ENCODE measurements at regions not wholly inside any gene's neighbourhood (a gene's known extent, or its start where the extent isn't known, plus 50 kb on each side); places are given as distances from the start of the nearest gene placed in this dataset.

DNA sequence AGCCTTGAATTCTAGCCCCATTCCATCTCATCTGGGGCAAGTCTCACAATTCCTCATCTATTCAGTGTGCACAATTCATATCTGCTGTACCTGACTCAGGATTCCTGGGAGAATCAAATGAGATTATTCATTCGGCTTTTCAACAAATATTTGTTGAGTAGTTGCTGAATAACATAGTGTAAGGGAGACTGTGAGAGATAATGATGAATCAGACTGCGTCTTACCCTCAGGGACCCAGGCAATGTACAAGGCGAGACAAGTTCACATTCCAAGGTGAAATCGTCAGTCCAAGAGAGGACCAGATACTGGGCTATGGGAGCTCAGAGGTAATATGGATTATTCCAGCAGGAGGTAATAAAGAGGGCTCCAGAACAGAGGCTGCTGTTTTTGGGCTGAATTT, 67.8 kb upstream of the SMYD2 start:
- no peaks in the 10 kb centered on the region for H3K9me3 Mint-ChIP-seq
- no peaks in the 10 kb centered on the region for H3K36me3 Mint-ChIP-seq (ENCODE audit: insufficient read depth in 1 of 3, low read depth in 3 of 3)
- no peak overlapping the region for H3T11ph ChIP-seq (ENCODE audit: low read length)
- WGBS (ENCODE audit: extremely low coverage, insufficient read length, low lambda C conversion rate), result no CpG with 5 or more reads among the region's 4 CpGs
- H3K27me3 ChIP-seq (ENCODE audit: insufficient read depth, low read length), result no peaks in the 10 kb centered on the region
- H3K4me3 Mint-ChIP-seq, result no peak overlapping the region
- no peak overlapping the region for H3K23ac ChIP-seq (ENCODE audit: insufficient read length, low read depth, low read length)
- no peak overlapping the region for H3K27ac ChIP-seq (ENCODE audit: insufficient read length, low read depth, low read length)
- no peak overlapping the region for H3K9ac ChIP-seq (ENCODE audit: extremely low read depth, insufficient read length, low read length)
- no peak overlapping the region for H2BK5ac ChIP-seq (ENCODE audit: insufficient read length, low read length)
- no peak for DNase-seq
- H3K79me2 ChIP-seq (ENCODE audit: insufficient read depth, low read length), result no peaks in the 10 kb centered on the region
- no peak overlapping the region for H2BK120ac ChIP-seq (ENCODE audit: low read depth, low read length, poor library complexity, severe bottlenecking)
- no peak overlapping the region for H4K5ac ChIP-seq (ENCODE audit: insufficient read length, low read depth, low read length)
- no peaks in the 10 kb centered on the region; the same call in 1 of the 2 replicates for H3K27me3 Mint-ChIP-seq (ENCODE audit: low read depth)
- no peak overlapping the region for H3K4ac ChIP-seq (ENCODE audit: low read depth, low read length)
- H3K79me1 ChIP-seq (ENCODE audit: insufficient read depth, low read depth, low read length, poor library complexity, severe bottlenecking), result no peaks in the 10 kb centered on the region
- H2BK20ac ChIP-seq (ENCODE audit: low read depth, low read length, poor library complexity, severe bottlenecking), result no peak overlapping the region
- H3K9me3 ChIP-seq (ENCODE audit: control insufficient read depth, low read depth, low read length), result no peaks in the 10 kb centered on the region
- no peak overlapping the region for H3K4me2 ChIP-seq (ENCODE audit: insufficient read depth, insufficient read length, low read length)
- no peak overlapping the region for H3K18ac ChIP-seq (ENCODE audit: insufficient read length, low read depth, low read length)
- no peak overlapping the region for H3K56ac ChIP-seq (ENCODE audit: insufficient read length, low read depth, low read length)
- no peak overlapping the region for H2AFZ ChIP-seq (ENCODE audit: low read length)
- no peak overlapping the region for H3K27ac Mint-ChIP-seq
- H2AK5ac ChIP-seq (ENCODE audit: insufficient read length, low read length), result no peak overlapping the region
- no peaks in the 10 kb centered on the region for H4K20me1 ChIP-seq (ENCODE audit: control insufficient read depth, insufficient read depth, insufficient read length)
- H4K91ac ChIP-seq (ENCODE audit: insufficient read length, low read depth, low read length), result no peak overlapping the region
- no peak overlapping the region for H3K14ac ChIP-seq (ENCODE audit: insufficient read depth, low read length)
- H3K4me1 Mint-ChIP-seq, result peaks cover 24% of the 10 kb centered on the region in 2 experiments
- no peak overlapping the region for H2BK12ac ChIP-seq (ENCODE audit: insufficient read length, low read depth, low read length)
- H3K4me1 ChIP-seq (ENCODE audit: insufficient read depth, low read length), result no peaks in the 10 kb centered on the region
- no peak overlapping the region for H2BK15ac ChIP-seq (ENCODE audit: low read depth, low read length)
- TF ChIP-seq, protein P1, sequence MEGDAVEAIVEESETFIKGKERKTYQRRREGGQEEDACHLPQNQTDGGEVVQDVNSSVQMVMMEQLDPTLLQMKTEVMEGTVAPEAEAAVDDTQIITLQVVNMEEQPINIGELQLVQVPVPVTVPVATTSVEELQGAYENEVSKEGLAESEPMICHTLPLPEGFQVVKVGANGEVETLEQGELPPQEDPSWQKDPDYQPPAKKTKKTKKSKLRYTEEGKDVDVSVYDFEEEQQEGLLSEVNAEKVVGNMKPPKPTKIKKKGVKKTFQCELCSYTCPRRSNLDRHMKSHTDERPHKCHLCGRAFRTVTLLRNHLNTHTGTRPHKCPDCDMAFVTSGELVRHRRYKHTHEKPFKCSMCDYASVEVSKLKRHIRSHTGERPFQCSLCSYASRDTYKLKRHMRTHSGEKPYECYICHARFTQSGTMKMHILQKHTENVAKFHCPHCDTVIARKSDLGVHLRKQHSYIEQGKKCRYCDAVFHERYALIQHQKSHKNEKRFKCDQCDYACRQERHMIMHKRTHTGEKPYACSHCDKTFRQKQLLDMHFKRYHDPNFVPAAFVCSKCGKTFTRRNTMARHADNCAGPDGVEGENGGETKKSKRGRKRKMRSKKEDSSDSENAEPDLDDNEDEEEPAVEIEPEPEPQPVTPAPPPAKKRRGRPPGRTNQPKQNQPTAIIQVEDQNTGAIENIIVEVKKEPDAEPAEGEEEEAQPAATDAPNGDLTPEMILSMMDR (conservative IDR thresholded peaks at IDR 0.05), result no peak
- H3K23me2 ChIP-seq (ENCODE audit: insufficient read length, low read depth, low read length, poor library complexity, severe bottlenecking), result no peaks in the 10 kb centered on the region
- H4K8ac ChIP-seq (replicated peaks; ENCODE audit: insufficient read length, low read depth, low read length), result no peak overlapping the region

All from H9 (cell line).